ENCODE measurements at regions not wholly inside any gene's neighbourhood (a gene's known extent, or its start where the extent isn't known, plus 50 kb on each side); places are given as distances from the start of the nearest gene placed in this dataset.

DNA sequence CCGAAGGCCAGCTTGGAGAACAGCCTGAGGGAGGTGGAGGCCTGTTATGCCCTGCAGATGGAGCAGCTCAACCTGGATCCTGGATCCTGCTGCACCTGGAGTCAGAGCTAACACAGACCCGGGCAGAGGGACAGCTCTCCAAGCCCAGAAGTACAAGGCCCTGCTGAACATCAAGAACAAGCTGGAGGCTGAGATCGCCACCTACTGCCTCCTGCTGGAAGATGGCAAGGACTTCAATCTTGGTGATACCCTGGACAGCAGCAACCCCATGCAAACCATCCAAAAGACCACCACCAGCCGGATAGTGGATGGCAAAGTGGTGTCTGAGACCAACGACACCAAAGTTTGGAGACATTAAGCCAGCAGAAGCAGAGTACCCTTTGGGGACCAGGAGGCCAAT lies 223.5 kb upstream of the ID4 start:
- no peak for DNase-seq (ENCODE audit: low spot score)

GRCh38 chr6:19616022-19616421 lies 221.1 kb upstream of the ID4 start:
- no peak for DNase-seq (ENCODE audit: low spot score)

DNA sequence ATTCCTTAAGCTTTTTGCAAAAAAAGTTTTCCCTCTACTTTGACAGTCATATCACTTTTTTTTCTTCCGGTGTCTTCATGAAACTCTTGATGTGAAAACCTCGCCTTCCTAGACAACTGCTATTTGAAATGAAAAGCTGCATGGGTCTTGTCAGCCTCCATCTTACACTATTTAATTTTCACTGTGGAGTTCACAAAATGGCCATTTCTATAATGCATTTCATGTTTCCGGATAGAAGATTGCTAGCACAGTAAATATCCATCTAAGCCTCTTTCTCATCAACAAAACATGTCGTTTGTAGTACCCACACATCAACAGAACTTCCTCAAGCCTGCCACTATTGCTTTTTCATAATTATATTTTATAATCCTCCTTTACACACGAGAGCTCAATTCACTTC lies 204.9 kb upstream of the ID4 start:
- no peak for DNase-seq (ENCODE audit: low spot score)

DNA sequence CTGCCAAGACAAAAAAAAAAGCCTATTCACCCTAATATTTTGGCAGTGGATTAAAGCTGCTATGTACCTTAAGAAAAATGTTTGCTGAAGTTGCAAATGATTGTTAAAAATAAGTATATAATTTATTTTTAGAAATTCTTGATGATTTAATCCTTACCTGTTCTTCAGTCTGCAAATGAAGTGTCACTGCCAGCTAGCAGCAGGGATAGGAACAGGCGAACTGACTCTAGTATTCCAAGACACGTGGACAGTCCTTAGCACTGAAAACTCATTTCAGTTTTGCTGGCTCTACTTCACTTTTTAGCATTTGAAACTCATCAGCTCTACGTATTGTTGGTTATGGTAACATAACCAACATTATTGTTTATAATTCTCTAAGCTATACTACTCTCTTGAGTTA lies 204.4 kb upstream of the ID4 start:
- DNase-seq (ENCODE audit: low spot score) = no peak

- DNase-seq (ENCODE audit: low spot score) = no peak
Observed at GRCh38 chr6:19635728-19636127, 201.4 kb upstream of the ID4 start.

DNA sequence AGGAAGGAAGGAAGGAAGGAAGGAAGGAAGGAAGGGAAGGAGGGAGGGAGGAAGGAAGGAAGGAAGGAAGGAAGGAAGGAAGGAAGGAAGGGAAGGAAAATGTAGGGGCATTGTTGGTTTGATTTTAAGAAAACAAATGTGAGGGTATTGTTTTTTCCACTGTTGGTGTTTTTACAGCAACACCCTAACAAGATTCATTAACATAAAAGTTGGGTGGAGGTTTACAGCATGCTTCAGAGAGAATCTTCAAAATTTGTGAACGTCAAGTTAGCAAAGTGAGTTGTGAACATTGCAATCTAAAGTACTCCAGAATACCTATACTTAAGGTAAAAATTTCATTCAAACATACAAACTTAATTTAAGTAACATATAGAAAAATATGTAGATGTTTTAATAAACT lies 200.2 kb upstream of the ID4 start:
- no peak for DNase-seq (ENCODE audit: low spot score)

DNA sequence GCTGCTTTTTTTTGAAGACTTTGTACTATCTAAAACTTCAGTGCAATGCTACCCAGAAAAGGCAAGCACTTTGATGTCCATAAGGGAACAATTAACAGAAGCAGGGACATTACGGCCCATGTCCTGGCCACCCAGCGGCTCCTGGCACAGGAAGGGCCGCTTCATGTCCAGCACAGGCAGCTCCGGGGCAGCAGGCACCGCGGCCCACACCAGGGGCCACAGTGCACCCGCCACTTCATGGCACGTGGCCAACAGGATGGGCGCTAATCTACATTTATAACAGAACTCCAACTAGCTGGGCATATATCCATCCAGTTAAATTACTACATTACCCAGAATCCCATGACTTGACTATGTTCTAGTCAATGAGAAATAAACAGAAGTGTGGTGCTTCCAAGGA lies 198.2 kb upstream of the ID4 start:
- DNase-seq (ENCODE audit: low spot score) = no peak

DNA sequence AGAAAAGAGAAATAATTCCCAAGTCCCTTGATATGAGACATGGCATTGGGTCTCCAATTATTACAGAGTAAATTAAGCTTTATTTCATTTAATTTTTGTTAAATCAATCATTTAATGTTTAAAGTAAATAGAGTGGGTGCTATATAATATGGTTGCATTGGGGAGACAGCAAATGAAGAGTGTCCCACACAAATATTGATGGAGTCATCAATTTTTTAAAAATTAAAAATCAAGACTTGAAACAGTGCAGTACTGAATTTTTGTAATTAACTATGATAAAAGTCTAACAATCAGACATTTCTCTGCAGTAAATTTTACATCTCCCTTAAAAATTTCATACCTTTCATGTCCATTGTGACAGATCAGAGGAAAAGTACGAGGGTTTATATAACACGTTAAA lies 193.9 kb upstream of the ID4 start:
- DNase-seq (ENCODE audit: low spot score) = no peak

DNA sequence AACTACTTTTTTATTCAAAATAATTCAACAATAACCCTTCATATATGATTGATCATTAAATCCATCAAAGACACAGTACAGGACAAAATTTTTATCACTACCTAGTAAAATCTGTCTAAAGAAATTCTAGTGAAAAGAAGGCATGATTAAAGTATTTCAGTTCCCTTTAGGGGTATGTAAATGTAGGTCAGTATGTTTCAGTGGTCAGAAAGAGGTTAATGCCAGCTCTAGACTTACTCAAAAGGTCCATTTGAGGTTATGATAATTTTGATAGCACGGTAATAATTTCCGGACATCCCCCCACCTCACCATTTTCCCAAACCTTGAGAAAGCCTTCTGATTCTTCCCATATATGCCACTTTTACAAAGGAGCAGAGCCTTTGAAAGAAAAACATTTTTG lies 193.5 kb upstream of the ID4 start:
- DNase-seq (ENCODE audit: low spot score) = no peak

DNA sequence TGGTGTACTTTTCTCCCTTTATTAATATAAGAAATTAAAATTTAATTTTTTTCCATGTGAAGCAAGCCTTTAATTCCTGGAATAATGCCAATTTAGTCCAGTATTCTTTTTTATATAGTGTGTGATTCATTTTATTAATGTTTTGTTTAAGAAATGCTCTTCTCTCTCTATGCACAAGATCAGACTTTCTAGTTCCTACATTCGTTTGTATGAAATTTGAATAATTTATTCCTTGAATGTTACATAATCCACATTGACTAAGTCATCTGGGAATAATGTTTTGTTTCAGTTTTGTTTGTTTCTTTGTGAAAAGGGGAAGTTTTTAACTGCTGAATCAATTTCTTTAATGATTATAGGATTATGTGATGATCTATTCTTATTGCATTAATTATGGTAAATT lies 181.4 kb upstream of the ID4 start:
- no peak for DNase-seq (ENCODE audit: low spot score)

- no peak for DNase-seq (ENCODE audit: low spot score)
Observed at GRCh38 chr6:19660123-19660910, 176.9 kb upstream of the ID4 start.

DNA sequence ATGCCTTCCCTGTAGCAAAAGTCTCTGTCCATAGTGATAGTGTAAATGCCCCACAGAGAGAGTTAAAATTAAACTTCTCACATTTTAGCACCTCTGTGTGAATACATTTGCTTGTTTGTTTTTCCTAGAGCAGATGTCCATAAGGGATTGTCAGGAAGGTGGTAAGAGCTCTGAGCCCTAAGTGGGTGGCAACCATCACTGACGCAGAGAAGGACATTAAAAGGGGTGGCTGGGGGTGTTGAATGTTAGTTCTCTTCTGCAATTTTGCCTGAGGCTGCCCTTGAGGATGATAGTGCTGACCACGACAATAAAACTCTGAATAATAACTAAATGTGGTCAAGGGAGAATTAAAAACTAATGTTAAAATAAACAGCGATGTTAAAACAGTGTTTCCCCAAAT lies 174.3 kb upstream of the ID4 start:
- no peak for DNase-seq (ENCODE audit: low spot score)

- DNase-seq (ENCODE audit: low spot score) = no peak
Observed at GRCh38 chr6:19663479-19663878, 173.7 kb upstream of the ID4 start.

- no peak for DNase-seq (ENCODE audit: low spot score)
Observed at GRCh38 chr6:19664050-19664449, 173.1 kb upstream of the ID4 start.

- DNase-seq (ENCODE audit: low spot score) = no peak
Observed at GRCh38 chr6:19664878-19665612, 172.1 kb upstream of the ID4 start.

- DNase-seq (ENCODE audit: low spot score) = no peak
Observed at GRCh38 chr6:19665613-19665909, 171.6 kb upstream of the ID4 start.

DNA sequence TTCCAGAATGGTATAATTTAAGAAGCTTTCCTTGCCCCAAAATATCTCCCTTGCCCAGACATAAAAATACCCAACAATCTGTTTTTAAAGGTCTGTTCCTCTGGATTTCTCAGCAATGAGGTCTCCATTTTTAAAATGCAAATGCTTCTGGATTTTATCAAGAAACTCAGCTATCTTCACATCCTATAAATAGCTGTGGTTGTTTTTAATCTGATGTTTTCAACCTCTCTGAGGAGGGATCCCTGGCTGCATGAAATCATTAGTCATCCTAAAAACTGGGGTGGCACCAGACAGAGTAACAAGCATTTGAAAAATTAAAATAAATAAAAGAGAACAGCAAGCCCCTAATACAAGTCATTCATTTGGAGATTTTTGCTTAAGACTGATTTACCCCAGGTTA lies 168.5 kb upstream of the ID4 start:
- no peak for DNase-seq (ENCODE audit: low spot score)

- DNase-seq (ENCODE audit: low spot score) = no peak
Observed at GRCh38 chr6:19669206-19669605, 168.0 kb upstream of the ID4 start.

DNA sequence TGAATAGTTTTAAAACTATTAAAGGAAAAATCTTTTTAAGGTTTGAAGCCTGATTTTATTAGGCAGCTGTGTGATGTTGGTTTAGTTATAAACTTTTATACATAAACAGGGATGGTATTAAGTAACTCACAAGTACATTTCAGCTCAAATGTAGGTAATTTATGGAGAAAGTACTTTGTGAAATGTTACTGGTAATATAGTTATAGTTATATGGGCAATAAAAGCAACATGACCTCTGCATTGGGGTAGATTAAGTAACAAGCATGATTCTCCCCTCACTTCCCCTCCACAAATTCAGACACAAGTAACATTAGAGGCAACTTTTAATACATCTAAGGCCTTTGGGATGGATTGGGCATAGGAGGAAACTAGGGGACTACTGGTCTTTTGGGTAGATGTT lies 154.3 kb upstream of the ID4 start:
- no peak for DNase-seq (ENCODE audit: low spot score)

DNA sequence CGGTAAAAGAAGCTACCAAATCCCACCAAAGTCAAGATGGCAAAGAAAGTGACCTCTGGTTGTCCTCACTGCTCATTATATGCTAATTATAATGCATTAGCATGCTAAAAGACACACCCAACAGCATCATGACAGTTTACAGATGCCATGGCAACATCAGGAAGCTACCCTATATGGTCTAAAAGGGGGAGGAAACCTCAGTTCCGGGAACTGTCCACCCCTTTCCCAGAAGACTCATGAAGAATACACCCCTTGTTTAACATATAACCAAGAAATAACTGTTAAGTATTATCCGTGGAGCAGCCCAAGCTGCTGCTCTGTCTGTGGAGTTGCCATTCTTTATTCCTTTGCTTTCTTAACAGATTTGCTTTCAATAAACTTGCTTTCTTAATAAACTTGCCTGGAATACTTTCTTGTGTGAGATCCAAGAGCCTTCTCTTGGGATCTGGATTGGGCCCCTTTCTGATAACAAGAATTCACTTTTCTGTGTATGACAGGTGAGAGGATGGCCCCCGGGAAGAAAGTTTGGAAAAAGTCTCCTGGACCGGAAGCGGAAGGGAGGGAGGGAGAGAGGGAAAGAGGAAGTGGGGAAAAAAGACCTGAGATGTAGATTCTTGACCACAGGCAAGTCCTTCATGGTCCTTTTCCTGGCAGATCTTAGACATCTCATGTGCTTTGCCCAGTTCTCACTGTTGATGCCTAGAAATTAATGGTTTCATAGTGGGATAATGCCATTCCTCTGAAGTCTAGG lies 146.7 kb upstream of the ID4 start:
- no peak for DNase-seq (ENCODE audit: low spot score)

- no peak for DNase-seq (ENCODE audit: low spot score)
Observed at GRCh38 chr6:19691465-19692167, 145.6 kb upstream of the ID4 start.

DNA sequence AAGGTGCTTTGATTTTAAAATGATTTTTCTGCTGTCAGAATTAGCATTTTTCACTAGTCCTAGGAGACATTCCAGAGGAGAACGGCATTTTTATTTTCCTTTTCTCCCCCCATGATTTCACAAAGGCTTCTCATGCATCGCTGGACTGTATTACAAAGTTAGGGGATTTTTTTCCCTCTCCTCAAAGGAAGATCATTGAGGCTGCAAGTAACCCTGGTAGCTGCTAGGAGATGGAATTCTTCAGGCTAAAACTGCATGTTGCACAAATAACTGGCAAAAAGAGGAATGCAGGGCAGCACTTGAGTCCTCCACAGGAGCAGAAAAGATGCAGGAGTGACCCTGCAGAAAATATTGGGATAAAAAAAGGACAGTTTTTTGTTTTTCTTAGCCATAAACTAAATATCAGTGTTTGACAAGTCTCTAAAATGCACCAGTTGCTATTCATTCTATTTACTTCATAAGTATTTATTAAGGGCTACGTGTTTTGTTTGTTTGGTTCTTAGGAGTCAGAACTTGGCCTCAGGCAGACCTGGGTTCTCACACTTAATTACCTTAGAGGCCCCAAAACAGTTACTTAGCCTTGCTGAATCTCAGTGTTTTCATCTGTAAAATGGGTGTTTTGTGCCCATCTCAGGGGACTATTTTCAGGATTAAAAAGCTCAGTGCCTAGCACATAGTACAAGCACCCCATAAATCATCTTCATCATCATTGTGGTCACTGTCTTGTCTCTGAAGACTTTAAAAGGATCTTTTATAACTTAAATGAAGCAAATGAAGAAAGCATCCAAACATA lies 144.5 kb upstream of the ID4 start:
- DNase-seq (ENCODE audit: low spot score) = no peak
